Trophoblast cell (in vitro differentiated cells and primary cell): ENCODE measurements at regions not wholly inside any gene's neighbourhood (a gene's known extent, or its start where the extent isn't known, plus 50 kb on each side); places are given as distances from the start of the nearest gene placed in this dataset.

Source experiments
- DNase-seq, 2 donors: peaks; one replicate each; pipeline ENCODE4 v3.0.0-alpha.2; 2016
- H2AFZ ChIP-seq: 2 replicates; pipeline ENCODE4 v1.6.1; 2013; ENCODE audit warnings: low read length, moderate library complexity, mild to moderate bottlenecking; ENCODE audit not compliant: insufficient read depth, poor library complexity
- H2AK5ac ChIP-seq: 2 replicates; pipeline ENCODE4 v1.6.1; 2013; ENCODE audit warnings: mild to moderate bottlenecking, low read length
- H2BK120ac ChIP-seq: 2 replicates; pipeline ENCODE4 v1.6.1; 2013; ENCODE audit warnings: low read length, mild to moderate bottlenecking, moderate library complexity; ENCODE audit not compliant: insufficient read depth, poor library complexity
- H2BK12ac ChIP-seq: 2 replicates; pipeline ENCODE4 v1.6.1; 2013; ENCODE audit warnings: mild to moderate bottlenecking, low read length, moderate library complexity
- H2BK5ac ChIP-seq: 2 replicates; pipeline ENCODE4 v1.6.1; 2013; ENCODE audit warnings: low read length, low read depth, moderate library complexity, mild to moderate bottlenecking; ENCODE audit not compliant: poor library complexity
- H3K14ac ChIP-seq: 2 replicates; pipeline ENCODE4 v1.6.1; 2013; ENCODE audit warnings: mild to moderate bottlenecking, low read length
- H3K18ac ChIP-seq: 2 replicates; pipeline ENCODE4 v1.6.1; 2013; ENCODE audit warnings: mild to moderate bottlenecking, low read length
- H3K23ac ChIP-seq: 2 replicates; pipeline ENCODE4 v1.6.1; 2013; ENCODE audit warnings: low read length
- H3K27ac ChIP-seq: 2 replicates; pipeline ENCODE4 v1.5.1; 2013; ENCODE audit warnings: low read depth, mild to moderate bottlenecking, inconsistent platforms, low read length, moderate library complexity
- H3K27me3 ChIP-seq: 2 replicates; pipeline ENCODE4 v1.6.1; 2013; ENCODE audit warnings: inconsistent platforms, mild to moderate bottlenecking, low read length, moderate library complexity; ENCODE audit not compliant: insufficient read depth
- H3K36me3 ChIP-seq, 2 experiments: 1 replicate in 1 of 2; 2 replicates in 1 of 2; pipeline ENCODE4 v1.6.1; 2013; ENCODE audit warnings: low read length in 2 of 2, mild to moderate bottlenecking in 2 of 2, moderate library complexity in 1 of 2; ENCODE audit not compliant: insufficient read depth in 2 of 2, control insufficient read depth in 1 of 2
- H3K4ac ChIP-seq: 2 replicates; pipeline ENCODE4 v1.6.1; 2013; ENCODE audit warnings: low read depth, mild to moderate bottlenecking, low read length, moderate library complexity
- H3K4me1 ChIP-seq, 2 experiments: 1 replicate in 1 of 2; 2 replicates in 1 of 2; pipeline ENCODE4 v1.6.1; 2013; ENCODE audit warnings: low read length in 2 of 2, mild to moderate bottlenecking in 2 of 2, moderate library complexity in 1 of 2; ENCODE audit not compliant: insufficient read depth in 2 of 2, control insufficient read depth in 1 of 2
- H3K4me2 ChIP-seq: 2 replicates; pipeline ENCODE4 v1.6.1; 2013; ENCODE audit warnings: inconsistent platforms, mild to moderate bottlenecking, low read length, moderate library complexity
- H3K4me3 ChIP-seq: 2 replicates; pipeline ENCODE4 v1.5.1; 2013; ENCODE audit warnings: mild to moderate bottlenecking, low read depth, low read length, inconsistent platforms
- H3K79me1 ChIP-seq: one replicate; pipeline ENCODE4 v1.6.1; 2013; ENCODE audit warnings: low read length
- H3K79me2 ChIP-seq: 2 replicates; pipeline ENCODE4 v1.6.1; 2013; ENCODE audit warnings: low read length, mild to moderate bottlenecking; ENCODE audit not compliant: control insufficient read depth, insufficient read depth, poor library complexity
- H3K9ac ChIP-seq: 2 replicates; pipeline ENCODE4 v1.6.1; 2013; ENCODE audit warnings: mild to moderate bottlenecking, low read length
- H3K9me3 ChIP-seq: 2 replicates; pipeline ENCODE4 v1.6.1; 2013; ENCODE audit warnings: low read depth, mild to moderate bottlenecking, control low read depth, inconsistent platforms, low read length; ENCODE audit not compliant: insufficient read depth
- H4K12ac ChIP-seq: 2 replicates; pipeline ENCODE4 v1.6.1; 2013; ENCODE audit warnings: low read depth, mild to moderate bottlenecking, low read length, moderate library complexity
- H4K8ac ChIP-seq: 2 replicates; pipeline ENCODE4 v1.6.1; 2013; ENCODE audit warnings: low read depth, mild to moderate bottlenecking, low read length, moderate library complexity
- H4K91ac ChIP-seq: one replicate; pipeline ENCODE4 v1.6.1; 2013; ENCODE audit warnings: low read depth, mild to moderate bottlenecking, low read length, moderate library complexity
- WGBS: extraction: QIAGEN DNeasy Blood & Tissue Kit; methylation state at CpG from one replicate; pipeline ENCODE4 v1.1.7; 2013; ENCODE audit warnings: missing lambda C conversion rate; ENCODE audit not compliant: insufficient read length, insufficient coverage; ENCODE audit errors: extremely low coverage; 5-methylcytosine and 5-hydroxymethylcytosine counted together

DNA sequence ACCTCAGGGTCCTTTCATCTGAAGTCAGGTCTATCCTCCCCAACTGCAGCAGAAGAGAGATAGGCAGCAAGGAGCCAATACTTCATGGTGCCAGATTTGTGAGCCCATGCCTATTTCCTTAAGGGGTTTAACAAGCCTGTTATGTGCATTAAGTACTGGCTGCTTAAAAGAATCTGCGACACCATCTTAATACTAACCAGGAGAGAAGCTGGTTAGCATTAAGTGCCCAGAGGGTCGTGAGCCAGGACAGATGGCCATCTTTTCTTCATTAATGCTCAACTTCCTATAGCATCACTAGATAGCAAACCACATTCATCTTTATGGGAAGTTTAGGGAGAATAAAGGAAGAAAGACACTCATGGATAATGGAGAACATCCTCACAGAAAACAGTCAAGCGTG is 289.1 kb downstream of the ETAA1 start:
- H3K4ac ChIP-seq, result no peak overlapping the region

DNA sequence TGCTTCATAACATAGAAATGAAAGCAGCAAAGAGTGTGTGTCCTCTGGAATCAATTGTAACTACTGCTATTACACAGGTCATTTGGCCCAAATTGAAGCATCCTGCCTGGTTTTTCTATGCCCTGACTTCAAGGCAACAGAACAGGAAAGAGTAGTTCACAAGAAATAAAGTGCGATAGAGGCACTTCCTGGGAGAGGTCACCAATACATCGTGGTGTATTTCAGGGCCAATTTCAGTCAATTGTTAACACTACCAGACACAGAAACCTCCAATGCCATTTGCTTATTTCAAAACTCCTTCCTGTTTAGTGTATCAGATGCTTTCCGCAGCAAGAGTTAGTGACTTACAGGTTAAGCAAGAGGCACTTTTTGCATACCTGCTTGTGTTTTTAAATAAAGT is 292.1 kb downstream of the ETAA1 start:
- no peak overlapping the region for H4K8ac ChIP-seq
- no peak for DNase-seq
- H3K4me1 ChIP-seq, result peaks cover 0 to 2% of the 10 kb centered on the region in 2 experiments
- no peak overlapping the region for H3K27ac ChIP-seq
- H4K91ac ChIP-seq, result no peak overlapping the region
- H3K18ac ChIP-seq, result no peak overlapping the region
- no peak overlapping the region for H2AFZ ChIP-seq
- H4K12ac ChIP-seq, result no peak overlapping the region
- no CpG with 5 or more reads among the region's 3 CpGs for WGBS
- H3K4me2 ChIP-seq, result no peak overlapping the region
- no peaks in the 10 kb centered on the region for H3K27me3 ChIP-seq
- no peak overlapping the region for H3K23ac ChIP-seq
- H3K79me2 ChIP-seq, result no peaks in the 10 kb centered on the region
- no peak overlapping the region for H3K4ac ChIP-seq
- no peak overlapping the region for H2BK120ac ChIP-seq
- H3K14ac ChIP-seq, result no peak overlapping the region
- H3K36me3 ChIP-seq, result no peaks in the 10 kb centered on the region
- no peak overlapping the region for H2BK5ac ChIP-seq
- H3K9me3 ChIP-seq, result no peaks in the 10 kb centered on the region
- no peak overlapping the region for H2AK5ac ChIP-seq
- H3K79me1 ChIP-seq, result no peaks in the 10 kb centered on the region
- no peak overlapping the region for H3K9ac ChIP-seq
- H2BK12ac ChIP-seq, result no peak overlapping the region
- H3K4me3 ChIP-seq, result no peak overlapping the region

More for the DNA sequence above, 289.1 kb downstream of the ETAA1 start:
- H3K18ac ChIP-seq, result no peak overlapping the region
- no peaks in the 10 kb centered on the region for H3K36me3 ChIP-seq
- no peak overlapping the region for H3K14ac ChIP-seq
- DNase-seq, result no peak
- H3K9ac ChIP-seq, result no peak overlapping the region
- H3K27me3 ChIP-seq, result no peaks in the 10 kb centered on the region
- H2AK5ac ChIP-seq, result no peak overlapping the region
- H3K79me2 ChIP-seq, result no peaks in the 10 kb centered on the region
- H3K23ac ChIP-seq, result no peak overlapping the region
- no peak overlapping the region for H3K4me3 ChIP-seq
- no peak overlapping the region for H4K12ac ChIP-seq
- no peak overlapping the region for H2BK120ac ChIP-seq
- H4K8ac ChIP-seq, result no peak overlapping the region
- no peak overlapping the region for H3K4me2 ChIP-seq
- H2BK12ac ChIP-seq, result no peak overlapping the region
- WGBS, result no CpG with 5 or more reads among the region's 3 CpGs
- no peak overlapping the region for H2BK5ac ChIP-seq
- no peak overlapping the region for H3K27ac ChIP-seq
- H3K4me1 ChIP-seq, result no peaks in the 10 kb centered on the region
- no peak overlapping the region for H2AFZ ChIP-seq
- H3K9me3 ChIP-seq, result no peaks in the 10 kb centered on the region
- H4K91ac ChIP-seq, result no peak overlapping the region
- H3K79me1 ChIP-seq, result no peaks in the 10 kb centered on the region

DNA sequence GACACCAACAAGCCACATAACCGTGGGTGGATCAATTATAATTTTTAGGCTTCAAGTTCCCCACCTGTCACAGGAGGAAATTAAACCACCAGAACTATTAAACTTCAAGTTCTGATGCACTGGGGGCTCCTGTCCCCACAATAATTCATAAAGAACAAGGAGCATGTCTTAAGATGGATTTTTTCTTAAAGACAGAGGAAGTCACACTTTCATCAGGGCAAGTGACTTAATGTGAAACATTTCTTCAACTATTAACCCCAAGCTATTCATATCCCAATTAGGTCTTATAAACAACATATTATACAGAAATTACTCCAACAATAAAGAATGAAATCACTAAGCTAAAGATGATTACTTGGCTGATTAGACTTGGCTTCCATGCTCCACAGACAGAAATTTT is 292.5 kb downstream of the ETAA1 start:
- Histone ChIP-seq H3K27ac (no peak overlapping the region), H3K4ac (no peak overlapping the region), H3K23ac (no peak overlapping the region), H2BK12ac (no peak overlapping the region), H3K4me2 (no peak overlapping the region), H4K8ac (no peak overlapping the region), H3K9ac (no peak overlapping the region), H3K4me3 (no peak overlapping the region), H3K4me1 (peaks cover 3 to 4% of the 10 kb centered on the region in 2 experiments), H3K14ac (no peak overlapping the region), H2AFZ (no peak overlapping the region), H3K79me2 (no peaks in the 10 kb centered on the region), H2AK5ac (no peak overlapping the region), H2BK120ac (no peak overlapping the region), H4K12ac (no peak overlapping the region), H2BK5ac (no peak overlapping the region), H3K79me1 (no peaks in the 10 kb centered on the region), H3K18ac (no peak overlapping the region), H4K91ac (no peak overlapping the region), H3K27me3 (no peaks in the 10 kb centered on the region), H3K36me3 (no peaks in the 10 kb centered on the region), H3K9me3 (no peaks in the 10 kb centered on the region)
- WGBS, result no CpG with 5 or more reads among the region's 1 CpG
- DNase-seq, result no peak

DNA sequence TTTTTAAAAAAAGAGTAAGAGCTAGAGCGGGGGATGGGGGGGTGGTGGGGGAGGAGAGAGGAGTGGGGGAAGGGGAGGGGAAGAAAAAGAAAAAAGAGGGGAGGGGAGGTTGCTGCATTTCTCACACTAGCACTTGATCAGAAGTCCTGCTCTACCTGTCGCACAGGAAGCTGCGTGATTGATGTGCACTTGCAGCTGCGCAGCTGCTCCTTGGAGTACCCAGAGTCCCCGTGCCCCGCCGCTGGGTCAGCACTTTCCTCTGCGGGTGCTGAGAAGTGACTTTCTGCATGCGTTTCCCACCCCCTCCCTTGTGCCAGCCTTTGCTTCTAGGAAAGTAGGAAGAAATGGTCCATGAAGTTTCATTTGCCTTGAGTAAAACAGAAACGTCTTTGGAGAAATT is 297.3 kb downstream of the ETAA1 start:
- H4K12ac ChIP-seq, result no peak overlapping the region
- H3K4me3 ChIP-seq, result no peak overlapping the region
- H2BK120ac ChIP-seq, result no peak overlapping the region
- H2AFZ ChIP-seq, result no peak overlapping the region
- no peaks in the 10 kb centered on the region for H3K79me2 ChIP-seq
- no peak overlapping the region for H3K4ac ChIP-seq
- 100% methylated on average over 1 of the region's 10 CpGs for WGBS
- H3K9me3 ChIP-seq, result no peaks in the 10 kb centered on the region
- no peak overlapping the region for H4K91ac ChIP-seq
- H3K79me1 ChIP-seq, result no peaks in the 10 kb centered on the region
- H3K23ac ChIP-seq, result no peak overlapping the region
- peaks cover 3 to 15% of the 10 kb centered on the region in 2 experiments for H3K4me1 ChIP-seq
- H3K27ac ChIP-seq, result no peak overlapping the region
- H4K8ac ChIP-seq, result no peak overlapping the region
- H3K18ac ChIP-seq, result no peak overlapping the region
- no peaks in the 10 kb centered on the region for H3K27me3 ChIP-seq
- H2BK5ac ChIP-seq, result peak overlapping the region; percentile 35
- no peak overlapping the region for H2BK12ac ChIP-seq
- H3K4me2 ChIP-seq, result peak overlapping the region; percentile 13
- H3K9ac ChIP-seq, result no peak overlapping the region
- DNase-seq, result no peak
- no peak overlapping the region for H3K14ac ChIP-seq
- no peaks in the 10 kb centered on the region for H3K36me3 ChIP-seq
- no peak overlapping the region for H2AK5ac ChIP-seq
